Calu3 (cell line): ENCODE measurements at regions not wholly inside any gene's neighbourhood (a gene's known extent, or its start where the extent isn't known, plus 50 kb on each side); places are given as distances from the start of the nearest gene placed in this dataset.

Experiments
- BruUV-seq: library from RNA; stranded (reverse); fragments of 400-500 nt; replicated peaks from 2 replicates; lab custom pipeline; 2021; lab: Mats Ljungman, UMichigan
- CTCF ChIA-PET: fragments of 300-600 bp; sonication (Branson Sonifier 250); formaldehyde crosslinking; loops from one replicate; lab custom pipeline; 2022; ENCODE audit warnings: antibody characterized with exemption; lab: Charles Lee
- DNase-seq: peaks from one replicate; pipeline ENCODE4 v3.0.0; 2022
- H3K27ac Mint-ChIP-seq: one replicate; pipeline ENCODE4 v1.8.0; 2022; ENCODE audit warnings: mixed read lengths; ENCODE audit not compliant: unreplicated experiment
- H3K27me3 Mint-ChIP-seq: one replicate; pipeline ENCODE4 v1.8.0; 2022; ENCODE audit warnings: mixed read lengths; ENCODE audit not compliant: unreplicated experiment
- H3K36me3 Mint-ChIP-seq: one replicate; pipeline ENCODE4 v1.8.0; 2022; ENCODE audit warnings: mild to moderate bottlenecking, moderate library complexity, mixed read lengths; ENCODE audit not compliant: insufficient read depth, unreplicated experiment
- H3K4me1 Mint-ChIP-seq: one replicate; pipeline ENCODE4 v1.8.0; 2022; ENCODE audit warnings: mild to moderate bottlenecking, low read depth, mixed read lengths; ENCODE audit not compliant: unreplicated experiment
- H3K4me3 Mint-ChIP-seq: one replicate; pipeline ENCODE4 v1.8.0; 2022; ENCODE audit warnings: mild to moderate bottlenecking, low read depth, moderate library complexity, mixed read lengths; ENCODE audit not compliant: unreplicated experiment
- H3K9me3 Mint-ChIP-seq: one replicate; pipeline ENCODE4 v1.8.0; 2022; ENCODE audit warnings: low read depth, mixed read lengths; ENCODE audit not compliant: unreplicated experiment
- intact Hi-C: fragments of 100-400 bp; cut with micrococcal nuclease; formaldehyde crosslinking; loops from one replicate; pipeline ENCODE4 v1.10.0; 2022; ENCODE audit not compliant: unreplicated experiment
- TF ChIP-seq, protein P1 (sequence below): fragments of 200-600 bp; IDR thresholded peaks from one replicate; pipeline ENCODE4 v1.8.0; 2022; ENCODE audit warnings: antibody characterized with exemption; ENCODE audit not compliant: unreplicated experiment

DNA sequence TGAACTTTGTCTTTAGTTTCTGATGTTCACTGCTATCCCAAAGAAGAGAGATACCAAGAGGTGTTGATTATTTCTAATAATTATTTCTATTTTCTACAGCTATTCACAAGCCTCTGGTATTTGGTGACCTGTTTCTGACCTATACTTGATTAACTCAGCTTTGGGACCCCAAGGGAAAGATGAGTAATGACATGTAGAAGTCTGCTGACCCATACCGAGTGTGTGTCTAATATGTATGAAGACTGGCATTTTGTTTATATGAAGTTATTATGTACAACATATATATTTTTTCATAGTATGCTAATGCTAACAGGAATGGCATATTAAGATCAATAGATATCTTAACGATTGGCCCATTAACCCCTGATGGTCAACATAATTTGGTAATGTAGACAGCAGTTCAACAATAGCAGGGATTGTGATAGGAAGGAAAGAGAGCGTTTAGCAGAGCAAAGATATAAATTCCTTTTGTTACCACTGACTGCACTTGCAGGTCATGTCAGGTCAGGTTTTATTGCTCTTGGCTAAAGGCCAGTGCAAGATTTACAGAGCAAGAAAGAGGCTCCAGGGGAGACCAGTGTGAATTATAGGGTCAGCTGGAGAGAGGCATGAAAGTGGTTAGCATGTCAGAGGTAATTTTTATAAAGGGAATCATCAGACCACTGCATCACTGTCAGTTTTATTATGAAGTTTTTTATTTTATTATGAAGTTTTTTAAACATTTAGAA, 94.7 kb upstream of the DIPK2B start:
- Mint-ChIP-seq H3K36me3 (no peaks in the 10 kb centered on the region), H3K4me1 (peaks cover 11% of the 10 kb centered on the region), H3K9me3 (no peaks in the 10 kb centered on the region), H3K4me3 (no peak overlapping the region), H3K27me3 (peaks cover 7% of the 10 kb centered on the region), H3K27ac (no peak overlapping the region)
- CTCF ChIA-PET = no interaction called here
- TF ChIP-seq, protein P1, sequence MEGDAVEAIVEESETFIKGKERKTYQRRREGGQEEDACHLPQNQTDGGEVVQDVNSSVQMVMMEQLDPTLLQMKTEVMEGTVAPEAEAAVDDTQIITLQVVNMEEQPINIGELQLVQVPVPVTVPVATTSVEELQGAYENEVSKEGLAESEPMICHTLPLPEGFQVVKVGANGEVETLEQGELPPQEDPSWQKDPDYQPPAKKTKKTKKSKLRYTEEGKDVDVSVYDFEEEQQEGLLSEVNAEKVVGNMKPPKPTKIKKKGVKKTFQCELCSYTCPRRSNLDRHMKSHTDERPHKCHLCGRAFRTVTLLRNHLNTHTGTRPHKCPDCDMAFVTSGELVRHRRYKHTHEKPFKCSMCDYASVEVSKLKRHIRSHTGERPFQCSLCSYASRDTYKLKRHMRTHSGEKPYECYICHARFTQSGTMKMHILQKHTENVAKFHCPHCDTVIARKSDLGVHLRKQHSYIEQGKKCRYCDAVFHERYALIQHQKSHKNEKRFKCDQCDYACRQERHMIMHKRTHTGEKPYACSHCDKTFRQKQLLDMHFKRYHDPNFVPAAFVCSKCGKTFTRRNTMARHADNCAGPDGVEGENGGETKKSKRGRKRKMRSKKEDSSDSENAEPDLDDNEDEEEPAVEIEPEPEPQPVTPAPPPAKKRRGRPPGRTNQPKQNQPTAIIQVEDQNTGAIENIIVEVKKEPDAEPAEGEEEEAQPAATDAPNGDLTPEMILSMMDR = no peak
- peak; percentile 34 for DNase-seq
- intact Hi-C loops = no loop called here
- no TSS peak for BruUV-seq

DNA sequence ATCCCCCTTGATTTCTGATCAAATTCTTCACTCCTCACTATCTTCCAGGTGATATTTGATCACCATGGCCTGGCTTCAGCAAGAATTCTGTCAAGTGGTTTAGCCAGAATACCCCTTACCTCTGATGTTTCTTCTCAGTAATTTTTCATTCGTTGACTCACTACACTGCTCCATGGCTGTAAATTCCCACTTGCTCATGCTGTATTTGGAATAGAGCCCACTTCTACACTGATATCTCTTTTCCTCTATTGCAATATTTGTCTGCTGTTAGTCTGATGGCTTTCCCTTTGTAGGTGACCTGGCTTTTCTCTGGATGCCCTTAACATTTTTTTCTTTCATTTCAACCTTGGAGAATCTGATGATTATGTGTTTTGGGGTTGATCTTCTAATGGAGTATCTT, 73.9 kb upstream of the DIPK2B start:
- no peaks in the 10 kb centered on the region for H3K4me1 Mint-ChIP-seq
- no peak for DNase-seq
- no TSS peak for BruUV-seq
- H3K36me3 Mint-ChIP-seq = no peaks in the 10 kb centered on the region
- CTCF ChIA-PET = no interaction called here
- H3K27me3 Mint-ChIP-seq = peaks cover 13% of the 10 kb centered on the region
- intact Hi-C loops = no loop called here
- H3K9me3 Mint-ChIP-seq = no peaks in the 10 kb centered on the region
- H3K27ac Mint-ChIP-seq = no peak overlapping the region
- TF ChIP-seq, protein P1 = no peak
- no peak overlapping the region for H3K4me3 Mint-ChIP-seq

DNA sequence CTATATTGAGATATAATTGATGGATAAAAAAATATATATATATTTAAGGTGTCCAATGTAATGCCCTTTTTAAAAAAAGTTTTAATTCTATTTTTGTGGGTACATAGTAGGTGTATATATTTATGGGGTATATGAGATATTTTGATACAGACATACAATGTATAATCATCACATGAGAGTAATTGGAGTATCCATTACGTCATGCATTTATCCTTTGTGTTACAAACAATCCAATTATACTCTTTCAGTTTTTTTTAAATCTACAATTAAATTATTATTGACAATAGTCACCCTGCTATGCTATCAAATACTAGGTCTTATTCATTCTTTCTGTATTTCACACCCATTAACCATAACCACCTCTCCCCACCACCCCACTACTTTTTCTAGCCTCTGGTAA, 66.3 kb upstream of the DIPK2B start:
- Mint-ChIP-seq H3K4me1 (no peaks in the 10 kb centered on the region), H3K27ac (no peak overlapping the region), H3K27me3 (peaks cover 31% of the 10 kb centered on the region), H3K36me3 (no peaks in the 10 kb centered on the region), H3K4me3 (no peak overlapping the region), H3K9me3 (peaks cover 2% of the 10 kb centered on the region)
- no peak for DNase-seq
- intact Hi-C loops = no loop called here
- BruUV-seq = no TSS peak
- CTCF ChIA-PET = no interaction called here
- TF ChIP-seq, protein P1 = no peak

DNA sequence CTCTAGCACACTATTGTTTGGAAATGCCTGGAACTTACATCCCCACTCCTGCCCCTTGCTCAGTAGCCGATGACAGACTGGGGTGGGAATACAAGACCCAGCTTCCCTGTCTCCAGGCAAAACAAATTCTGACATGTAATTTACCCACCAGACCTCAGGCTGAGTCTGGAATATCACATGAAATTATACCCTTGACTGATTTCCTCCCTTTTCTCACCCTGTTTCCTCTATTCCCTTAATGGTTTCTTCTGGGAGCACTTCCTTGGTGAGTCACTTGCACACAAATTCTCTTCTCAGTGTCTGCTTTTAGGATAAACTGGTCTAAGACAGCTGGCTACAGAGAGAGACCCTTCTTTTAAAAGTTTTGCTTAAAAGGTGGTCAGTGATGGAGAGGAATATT, 65.8 kb upstream of the DIPK2B start:
- H3K4me3 Mint-ChIP-seq = no peak overlapping the region
- H3K27me3 Mint-ChIP-seq = peaks cover 31% of the 10 kb centered on the region
- TF ChIP-seq, protein P1 = no peak
- no peak overlapping the region for H3K27ac Mint-ChIP-seq
- no peak for DNase-seq
- H3K36me3 Mint-ChIP-seq = no peaks in the 10 kb centered on the region
- H3K9me3 Mint-ChIP-seq = peaks cover 2% of the 10 kb centered on the region
- CTCF ChIA-PET = no interaction called here
- no peaks in the 10 kb centered on the region for H3K4me1 Mint-ChIP-seq
- no TSS peak for BruUV-seq
- intact Hi-C loops = no loop called here
